Skin of body (tissue), 1 donor: ENCODE measurements at regions not wholly inside any gene's neighbourhood (a gene's known extent, or its start where the extent isn't known, plus 50 kb on each side); places are given as distances from the start of the nearest gene placed in this dataset.

Experiments
- DNase-seq: peaks from one replicate; lab custom pipeline; 2025; lab: John Stamatoyannopoulos, UW

DNA sequence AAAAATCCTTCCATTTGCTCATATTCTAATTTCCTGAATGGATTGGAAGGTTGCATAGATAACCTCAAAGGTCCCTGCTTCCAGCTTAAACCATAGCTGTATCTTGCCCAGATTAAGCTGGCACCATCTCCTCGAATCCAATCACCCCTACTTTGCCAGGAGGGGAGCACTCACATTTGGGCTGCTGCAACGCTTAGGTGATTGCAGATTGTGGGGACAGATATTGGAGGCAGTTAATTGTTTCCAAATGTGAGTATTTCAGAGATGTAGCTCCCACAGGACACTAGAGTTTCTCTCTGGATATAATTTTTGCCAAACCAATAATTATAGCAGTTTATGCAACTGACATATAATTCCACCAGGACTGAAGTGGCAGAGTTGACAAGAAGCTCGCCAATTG lies 53.5 kb upstream of the ACSL1 start:
- no peak for DNase-seq

DNA sequence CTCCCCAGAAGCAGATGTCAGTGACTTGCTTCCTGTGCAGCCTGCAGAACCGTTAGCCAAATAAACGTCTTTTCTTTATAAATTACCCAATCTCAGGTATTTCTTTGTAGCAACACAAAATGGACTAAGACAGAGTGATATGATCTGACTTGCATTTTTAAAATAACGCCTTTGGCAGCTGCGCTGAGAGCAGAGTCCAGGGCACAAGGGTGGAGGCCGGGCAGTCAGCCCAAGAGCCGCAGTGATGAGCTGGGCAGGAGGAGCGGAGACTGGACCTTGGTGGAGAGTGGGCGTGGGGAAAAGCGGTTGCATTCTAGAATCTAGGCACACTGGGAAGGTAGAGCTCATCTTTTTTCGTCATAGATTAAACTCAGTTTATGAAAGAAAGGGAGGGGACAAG lies 56.5 kb upstream of the ACSL1 start:
- DNase-seq: no peak

DNA sequence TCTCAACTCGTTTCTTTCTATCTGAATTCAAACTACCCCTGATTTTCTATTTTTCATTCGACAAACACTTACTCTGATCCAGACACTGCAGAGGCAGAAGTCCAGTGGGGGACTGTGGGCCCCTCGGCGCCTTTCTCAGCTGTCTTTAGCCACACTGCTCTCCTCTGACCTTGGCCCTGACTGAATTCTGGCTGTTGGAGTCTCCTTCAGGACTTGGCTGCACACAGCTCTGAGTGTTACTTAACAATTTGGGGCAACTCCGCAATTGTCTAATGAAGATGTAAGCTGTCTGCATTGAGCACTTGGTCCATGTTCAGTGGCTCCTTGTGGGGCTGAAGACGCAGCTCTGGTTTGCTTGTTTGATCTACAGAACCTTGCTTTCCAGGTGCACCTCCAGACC lies 57.3 kb upstream of the ACSL1 start:
- no peak for DNase-seq

DNA sequence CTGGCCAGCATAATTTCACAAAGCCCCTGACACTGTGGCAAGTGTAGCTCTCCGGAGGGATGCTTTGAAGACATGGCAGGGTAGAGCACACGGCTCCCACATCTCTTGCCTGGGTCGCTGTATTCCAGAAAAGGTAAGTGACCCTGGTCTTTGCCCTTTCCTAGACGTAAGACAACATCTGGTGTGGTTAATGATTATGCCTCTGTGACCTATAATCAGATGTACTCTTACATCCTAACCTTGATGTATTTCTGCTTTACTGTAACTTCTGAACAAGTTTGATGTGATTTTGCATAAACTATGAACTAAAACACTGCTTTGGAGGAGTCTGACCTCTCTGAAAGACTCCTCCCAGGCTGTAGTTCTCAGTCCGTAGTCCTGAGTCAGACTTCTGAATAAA lies 59.1 kb upstream of the ACSL1 start:
- no peak for DNase-seq

DNA sequence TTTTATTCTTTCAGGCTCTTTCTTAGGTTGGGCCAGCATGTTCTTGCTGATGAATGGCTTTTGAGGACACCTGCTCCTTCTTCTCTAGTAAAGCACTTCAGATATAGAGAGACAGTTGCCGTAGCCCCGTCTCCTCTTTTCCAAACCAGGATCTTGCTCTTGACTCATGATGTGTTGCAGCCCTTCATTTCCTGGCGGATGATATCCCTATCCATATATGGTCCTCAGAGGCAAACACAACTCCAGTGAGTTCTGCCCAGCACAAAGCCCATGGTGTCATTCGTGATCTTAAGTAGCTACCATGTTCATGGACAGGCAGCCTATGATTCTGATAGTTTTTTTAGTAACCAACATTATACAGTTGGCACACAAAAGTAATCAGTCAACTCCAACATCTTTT lies 59.8 kb upstream of the ACSL1 start:
- no peak for DNase-seq

DNA sequence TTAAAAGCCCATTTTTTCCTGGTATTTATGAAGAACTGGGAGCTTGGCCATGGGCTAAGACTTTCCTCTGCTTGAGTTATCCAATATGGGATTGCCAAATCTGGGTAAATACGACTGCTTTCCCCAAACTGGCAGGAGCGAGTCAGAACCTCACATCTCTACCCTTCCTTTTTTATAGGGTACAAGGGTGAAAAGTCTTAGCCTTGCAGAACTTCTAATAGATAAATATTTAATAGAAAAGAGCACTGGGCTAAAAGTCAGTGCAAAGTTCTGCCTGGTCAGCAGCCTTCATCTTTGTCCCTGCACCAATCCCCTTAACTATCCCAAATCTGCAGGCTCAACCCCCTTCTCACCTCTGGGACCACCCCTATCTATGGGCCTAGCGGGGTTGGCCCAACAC lies 61.6 kb upstream of the ACSL1 start:
- DNase-seq: no peak

DNA sequence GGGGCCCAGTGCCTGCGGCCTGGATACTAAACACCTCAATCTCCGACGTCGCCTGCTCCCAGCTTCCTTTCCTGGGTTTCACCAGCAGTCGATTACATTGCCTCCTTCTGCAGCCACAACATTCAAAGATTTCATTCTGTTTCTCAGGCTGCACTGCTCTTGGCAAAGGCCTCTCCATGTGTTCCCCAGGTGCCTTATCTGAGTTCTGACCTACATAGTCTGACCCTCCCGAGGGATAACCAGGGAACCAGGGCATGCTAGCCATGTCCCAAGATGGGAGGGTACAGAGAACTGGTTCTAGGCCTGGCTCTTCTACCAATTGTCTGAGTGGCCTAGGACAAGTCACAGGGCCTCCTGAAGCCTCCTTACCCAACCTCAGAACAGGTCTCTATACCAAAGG lies 62.2 kb upstream of the ACSL1 start:
- DNase-seq: no peak

DNA sequence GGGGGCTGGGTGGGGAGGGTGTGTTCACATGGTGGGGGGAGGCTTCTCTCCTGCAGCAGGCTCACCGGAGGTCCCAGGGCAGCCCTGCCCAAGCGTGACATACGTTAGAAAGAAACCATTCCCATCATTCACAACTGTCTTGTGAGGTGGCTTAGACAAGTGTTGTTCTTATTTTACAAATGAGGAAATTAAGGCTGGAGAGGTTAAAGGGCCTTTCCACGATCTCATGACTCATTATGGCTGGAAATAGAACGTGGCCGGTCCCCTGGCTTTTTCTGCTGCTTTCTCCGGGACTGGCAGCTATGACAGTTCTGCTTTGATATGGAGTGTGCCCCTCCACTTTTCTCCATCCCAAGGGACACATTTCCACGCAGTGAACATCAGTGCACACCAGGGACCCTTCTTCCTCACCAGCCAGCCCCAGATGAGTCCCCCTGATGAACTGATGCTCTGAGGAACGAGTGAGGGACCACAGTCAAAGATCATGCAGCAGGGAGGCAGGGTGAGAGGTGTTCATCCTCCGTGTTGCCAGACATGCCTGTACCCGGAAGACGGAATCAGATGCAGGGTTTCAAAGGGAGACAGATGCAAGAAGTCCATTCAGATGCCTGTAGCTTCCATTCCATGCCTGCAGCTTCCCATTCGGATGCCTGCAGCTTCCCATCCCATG lies 64.0 kb upstream of the ACSL1 start:
- DNase-seq: no peak

DNA sequence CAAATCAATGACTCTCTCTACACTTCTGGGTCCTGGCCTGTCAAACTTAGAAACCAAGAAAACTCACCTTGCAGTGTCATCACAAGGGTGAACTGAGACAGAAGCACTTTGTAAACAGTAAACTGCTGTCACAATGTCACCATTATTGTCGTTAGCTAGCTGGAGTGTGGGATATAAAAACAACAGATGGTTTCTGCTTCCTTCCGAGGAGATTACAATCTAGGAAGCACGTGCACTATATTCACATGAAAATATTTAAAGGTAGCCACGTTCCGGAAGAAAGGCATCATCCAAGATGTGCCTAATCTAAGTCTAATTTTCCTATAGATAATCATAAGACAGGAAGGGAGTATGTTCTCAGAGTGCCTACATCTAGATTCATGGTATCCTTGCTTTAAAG lies 64.7 kb upstream of the ACSL1 start:
- no peak for DNase-seq

DNA sequence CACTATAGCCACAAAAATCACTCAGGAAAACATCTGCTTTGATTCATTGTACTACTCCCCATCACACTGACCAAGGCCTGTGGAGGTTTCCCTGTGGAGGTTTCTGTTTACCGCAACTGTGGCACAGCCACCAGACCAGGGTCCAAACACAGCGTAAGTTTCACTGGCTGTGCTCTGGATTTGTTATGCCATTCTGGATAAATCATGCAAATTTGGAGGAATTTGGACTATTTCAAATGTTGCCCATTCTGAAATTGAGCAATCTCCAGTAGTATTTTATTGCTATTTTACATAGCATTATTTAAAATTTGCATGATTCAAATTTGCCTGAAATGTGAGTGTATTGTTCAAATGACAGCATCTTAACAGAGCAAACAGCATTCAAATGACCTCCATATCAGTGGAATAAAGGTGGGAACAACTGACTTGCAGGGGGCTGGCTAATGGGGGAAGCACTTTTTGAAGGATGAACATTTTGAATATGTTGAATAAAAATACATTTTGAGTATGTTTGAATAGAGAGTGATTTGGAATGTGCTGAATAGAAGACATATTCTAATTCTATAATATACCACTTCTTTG lies 66.1 kb upstream of the ACSL1 start:
- DNase-seq: no peak

DNA sequence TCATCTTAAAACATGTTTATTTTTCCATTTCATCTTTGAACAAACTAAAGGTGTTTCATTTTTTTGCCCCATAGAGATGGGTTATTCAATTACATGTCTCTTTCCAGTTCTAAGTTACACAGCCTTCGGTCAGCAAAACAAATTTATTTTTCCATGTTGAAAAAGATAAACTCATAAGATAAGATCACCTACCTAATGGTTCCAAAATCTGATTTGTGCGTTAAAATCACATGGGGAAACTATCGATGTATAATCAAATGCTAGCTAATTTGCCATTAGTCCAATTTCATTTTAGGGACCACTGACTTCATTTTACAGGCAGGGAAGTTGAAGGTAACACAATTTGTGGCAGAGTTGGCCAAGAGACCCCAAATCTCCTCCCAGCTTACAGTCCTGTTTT lies 67.2 kb upstream of the ACSL1 start:
- DNase-seq: no peak

DNA sequence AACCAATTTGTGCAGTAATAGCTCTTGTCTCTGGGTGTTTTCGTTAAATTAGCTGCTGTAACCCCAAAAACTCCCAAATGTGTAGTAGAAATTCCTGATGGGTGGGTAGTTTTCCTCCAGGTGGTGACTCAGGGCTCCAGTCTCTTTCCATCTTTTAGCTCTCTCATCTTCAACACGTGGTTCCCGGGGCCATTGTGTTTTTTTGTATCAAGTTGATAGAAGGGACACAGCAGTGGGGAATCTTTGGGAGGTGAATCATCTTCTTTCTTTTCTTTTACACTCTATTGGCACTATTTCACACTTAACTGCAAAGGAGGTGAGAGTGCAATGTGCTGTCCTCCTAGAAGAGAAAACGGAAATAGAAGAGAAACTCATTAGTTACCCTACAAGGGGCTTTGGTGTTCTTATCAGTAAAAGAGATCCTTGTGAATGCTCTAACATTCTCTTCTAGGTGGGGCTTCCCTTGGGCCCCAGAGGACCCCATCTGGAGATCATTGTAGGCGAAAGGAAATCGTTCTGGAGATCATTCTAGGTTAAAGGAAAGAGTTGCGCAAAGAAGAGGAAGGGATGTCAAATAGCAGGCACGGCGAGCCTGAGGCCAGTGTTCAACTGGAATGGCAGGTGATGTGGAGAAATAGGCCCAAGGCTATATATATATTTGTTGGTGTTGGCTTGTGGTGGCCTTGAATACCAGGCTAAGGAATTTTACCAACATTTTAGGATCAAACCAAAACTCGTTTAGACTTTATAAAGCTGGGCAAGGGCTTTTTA lies 68.2 kb upstream of the ACSL1 start:
- no peak for DNase-seq

DNA sequence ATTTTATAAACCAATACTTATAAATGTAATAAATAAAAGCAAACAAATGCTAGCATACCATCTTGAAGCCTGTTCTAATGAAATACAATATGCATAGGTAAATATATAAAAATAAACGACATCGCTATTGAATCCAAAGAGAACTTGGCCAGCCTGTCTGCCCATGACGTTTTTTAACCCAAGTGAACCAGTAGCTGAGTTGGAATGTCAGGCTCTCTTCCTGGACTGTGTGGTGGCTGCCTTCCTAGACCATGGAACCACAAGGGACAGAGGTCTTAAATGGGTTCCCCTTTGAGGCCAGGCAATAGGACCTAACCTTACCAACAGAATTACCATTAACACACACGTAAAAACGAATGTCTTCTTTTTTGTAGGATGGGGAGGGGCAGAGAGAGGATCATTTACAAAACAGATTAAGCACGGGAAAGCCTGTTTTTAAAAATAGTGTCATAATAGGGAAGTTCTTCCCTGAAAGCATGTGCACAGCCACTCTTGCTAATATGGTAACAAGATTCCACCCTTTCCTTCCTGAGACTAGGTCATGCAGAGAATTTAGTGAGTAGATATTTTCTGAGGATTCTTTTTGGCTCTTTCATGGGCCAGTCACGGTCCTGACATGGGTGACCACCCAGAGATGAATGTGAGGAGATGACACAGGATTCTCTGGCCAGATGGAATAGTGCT lies 69.4 kb upstream of the ACSL1 start:
- DNase-seq: no peak

DNA sequence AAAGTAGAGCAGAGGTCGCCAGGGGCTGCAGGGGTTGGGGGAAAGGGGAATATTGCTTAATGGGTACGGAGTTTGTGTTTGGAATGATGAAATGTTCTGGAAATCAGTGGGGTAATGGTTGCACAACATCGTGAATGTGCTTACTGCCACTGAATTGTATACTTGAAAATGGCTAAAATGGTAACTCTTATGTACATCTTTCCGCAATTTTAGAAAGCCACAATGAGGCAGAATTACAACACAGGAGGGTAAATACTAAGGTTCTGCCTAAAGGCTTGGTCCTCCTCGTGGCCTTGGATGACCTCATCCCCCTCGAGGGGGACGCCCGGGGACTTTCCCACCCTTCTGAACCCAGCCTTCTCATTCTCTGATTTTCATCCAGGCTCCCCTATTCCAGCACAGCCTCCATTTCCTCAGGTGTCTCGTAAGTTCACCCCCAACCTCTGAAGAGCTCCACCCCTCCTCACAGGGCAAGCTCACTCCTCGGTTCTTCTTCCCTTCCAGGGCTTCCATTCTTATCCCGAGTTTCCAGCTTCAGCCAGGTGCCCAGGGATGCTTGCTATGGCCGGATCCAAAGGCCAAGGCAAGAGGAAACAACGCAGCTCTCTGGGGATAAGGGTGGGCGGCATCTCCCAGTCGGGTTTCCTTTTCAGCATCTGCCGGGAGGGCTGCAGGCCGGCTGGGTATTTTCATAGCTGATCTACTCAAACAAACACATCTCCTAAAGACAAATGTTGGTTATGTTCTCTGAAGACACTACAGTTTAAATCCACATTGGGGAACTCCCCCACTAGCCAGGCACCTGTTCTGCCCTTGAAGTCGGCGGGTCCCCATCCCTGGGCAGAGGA lies 71.3 kb upstream of the ACSL1 start:
- no peak for DNase-seq

DNA sequence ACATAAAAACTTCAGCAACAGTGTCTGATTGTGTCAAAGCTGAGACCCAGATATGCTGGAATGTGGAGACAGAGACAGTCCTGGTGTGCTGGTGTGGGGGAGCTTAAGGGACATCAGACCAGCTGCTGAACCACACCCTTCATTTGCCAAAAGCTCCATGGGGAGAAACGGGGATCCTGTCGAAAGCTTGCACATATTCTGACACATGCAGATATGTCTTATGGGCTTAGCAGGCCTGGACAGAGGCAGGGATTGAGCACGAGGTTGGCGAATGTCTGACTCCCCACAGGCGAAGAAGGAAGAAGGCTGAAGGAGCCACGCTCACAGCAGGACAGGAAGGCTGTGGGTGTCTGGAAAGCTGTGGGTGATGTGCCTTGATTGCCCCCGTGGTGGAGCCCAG lies 72.1 kb upstream of the ACSL1 start:
- no peak for DNase-seq

DNA sequence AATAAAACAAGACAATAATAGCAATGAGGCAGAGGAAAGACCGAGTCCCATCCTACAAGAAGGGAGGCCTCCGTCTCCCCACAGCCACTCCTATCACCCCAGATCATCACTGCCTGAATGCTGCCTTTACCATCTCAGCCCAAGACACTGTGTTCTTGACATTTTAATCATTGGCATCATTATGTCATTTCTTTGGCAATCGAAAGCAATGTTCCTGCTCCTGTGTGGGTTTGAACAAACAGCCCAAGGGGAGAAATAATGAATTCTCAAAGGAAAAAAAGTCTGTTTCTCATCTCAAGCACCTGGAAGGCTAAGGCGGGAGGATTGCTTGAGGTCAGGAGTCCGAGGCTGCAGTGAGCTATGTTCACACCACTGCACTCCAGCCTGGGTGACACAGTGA lies 73.0 kb upstream of the ACSL1 start:
- no peak for DNase-seq

DNA sequence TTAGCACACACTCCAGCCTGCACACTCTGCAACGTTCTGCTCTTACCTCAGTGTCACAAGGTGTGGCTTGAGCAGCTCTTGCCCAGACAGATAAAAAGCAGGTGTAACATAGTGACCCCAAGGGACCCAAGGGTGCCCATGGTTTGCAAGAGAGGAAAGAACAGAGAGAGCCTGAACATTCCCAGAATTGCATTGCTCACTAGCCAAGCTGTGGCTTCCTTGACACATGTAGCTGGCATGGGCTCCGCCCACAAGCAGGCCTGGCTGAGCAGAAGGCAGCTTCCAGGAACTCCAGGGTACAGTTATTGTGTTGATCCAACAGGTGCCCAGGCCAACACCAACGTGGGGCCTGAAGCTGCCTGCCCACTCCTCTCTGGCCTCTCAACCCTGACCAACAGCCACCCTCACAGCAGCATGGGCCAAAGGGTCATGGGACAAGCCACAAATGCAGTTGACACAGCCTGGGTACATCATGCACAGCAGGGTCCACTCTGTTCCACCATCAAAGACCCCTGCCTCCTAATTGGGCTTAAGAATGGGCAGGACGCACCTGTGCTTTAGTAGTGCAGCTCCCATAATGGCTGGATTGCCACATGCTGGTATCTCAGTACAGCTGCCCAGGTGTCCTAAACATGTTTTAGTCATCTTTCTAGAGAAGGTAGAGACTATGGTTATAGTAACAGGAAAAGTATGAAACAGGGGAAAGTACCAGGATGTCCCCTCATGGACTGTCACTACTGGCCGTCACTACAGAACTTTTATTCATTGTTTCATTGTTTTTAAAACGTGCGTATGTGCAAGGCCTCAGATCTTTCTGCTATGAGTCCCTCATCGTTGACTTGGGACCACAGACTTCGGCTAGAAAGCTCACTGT lies 73.7 kb upstream of the ACSL1 start:
- no peak for DNase-seq

DNA sequence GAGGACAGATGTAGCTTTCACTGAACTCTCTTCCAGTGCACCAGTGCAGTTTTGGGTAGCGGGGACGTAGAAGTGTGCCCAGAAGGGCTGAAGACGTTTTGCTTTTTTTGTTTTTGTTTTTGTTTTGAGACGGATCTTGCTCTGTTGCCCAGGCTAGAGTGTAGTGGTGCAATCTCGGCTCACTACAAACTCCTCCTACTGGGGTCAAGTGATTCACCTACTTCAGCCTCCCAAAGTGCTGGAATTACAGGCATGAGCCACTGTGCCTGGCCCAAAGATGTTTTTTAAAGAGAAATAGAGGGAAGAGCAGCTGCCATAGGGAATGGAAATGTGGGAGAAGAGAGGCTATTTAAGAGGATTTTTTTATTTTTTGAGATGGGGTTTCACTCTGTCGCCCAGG lies 74.4 kb upstream of the ACSL1 start:
- no peak for DNase-seq

DNA sequence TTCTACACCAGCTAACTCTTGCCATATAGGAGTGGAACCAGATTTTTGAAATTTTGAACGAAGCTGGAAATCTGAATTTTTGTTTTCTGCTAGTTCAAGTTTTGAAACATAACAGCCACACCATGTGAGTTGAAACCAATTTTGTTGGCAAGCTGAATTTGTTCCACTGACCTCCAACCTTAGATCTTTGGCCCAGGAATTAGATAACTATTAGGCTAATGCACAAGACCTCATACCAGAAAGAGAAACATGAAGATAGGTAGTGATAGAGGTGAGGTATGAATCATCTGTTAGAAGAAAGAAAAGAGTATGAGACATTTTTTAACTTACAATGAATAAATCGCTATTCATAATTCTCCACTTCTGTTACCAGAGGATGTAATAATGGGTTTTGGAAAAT lies 76.8 kb upstream of the ACSL1 start:
- DNase-seq: no peak

DNA sequence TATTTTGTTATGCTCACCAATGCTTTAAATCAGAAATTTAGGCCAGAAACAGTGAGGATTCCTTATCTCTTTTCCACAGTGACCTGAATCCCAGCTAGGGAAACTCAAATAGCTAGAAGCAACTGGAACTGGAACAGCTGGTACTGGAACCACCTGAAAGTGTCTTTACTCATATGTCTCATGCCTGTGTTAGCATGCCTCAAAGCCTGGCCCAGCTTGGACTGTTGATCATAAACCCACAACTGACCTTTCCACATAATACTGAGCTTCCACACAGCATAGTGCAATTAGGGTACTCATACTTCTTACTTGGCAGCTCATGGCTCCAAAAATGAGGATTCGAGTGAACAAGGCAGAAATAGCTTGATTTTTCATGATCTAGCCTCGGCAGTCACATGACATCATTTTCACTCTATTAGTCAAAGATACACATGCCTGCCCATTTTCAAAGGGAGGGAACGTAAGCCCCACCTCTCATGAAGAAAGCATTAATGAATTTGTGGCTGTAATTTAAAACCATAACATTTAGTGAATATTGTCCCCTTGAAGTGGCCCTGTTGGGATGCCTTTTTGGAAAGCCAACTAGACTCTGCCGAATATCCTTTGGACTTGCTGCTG lies 80.8 kb upstream of the ACSL1 start:
- no peak for DNase-seq
